Neural cell (in vitro differentiated cells): ENCODE measurements at regions not wholly inside any gene's neighbourhood (a gene's known extent, or its start where the extent isn't known, plus 50 kb on each side); places are given as distances from the start of the nearest gene placed in this dataset.

Experiments
- H2AFZ ChIP-seq: fragments of 200-600, 300-800 bp; sonication (generic), shearing (Covaris generic); 2 replicates; pipeline ENCODE4 v1.6.0; 2014; ENCODE audit warnings: low read depth, mild to moderate bottlenecking, antibody characterized with exemption, low read length, moderate library complexity
- H3F3A ChIP-seq: fragments of 200-600 bp; shearing (Covaris generic); 2 replicates; pipeline ENCODE4 v1.6.1; 2016; ENCODE audit warnings: mild to moderate bottlenecking, moderate library complexity, mixed read lengths, antibody characterized with exemption, low read length; ENCODE audit not compliant: insufficient read depth, poor library complexity, severe bottlenecking
- H3K27ac ChIP-seq: fragments of 200-600, 300-800 bp; sonication (generic), shearing (Covaris generic); 2 replicates; pipeline ENCODE4 v1.5.1; 2014; ENCODE audit warnings: mild to moderate bottlenecking, low read length, moderate library complexity
- H3K27me3 ChIP-seq: fragments of 300-800, 200-600 bp; sonication (generic), shearing (Covaris generic); 2 replicates; pipeline ENCODE4 v1.6.0; 2014; ENCODE audit warnings: mild to moderate bottlenecking, low read depth, low read length, moderate library complexity; ENCODE audit not compliant: insufficient read depth
- H3K36me3 ChIP-seq: fragments of 300-800, 200-600 bp; sonication (generic), shearing (Covaris generic); 2 replicates; pipeline ENCODE4 v1.5.1; 2014; ENCODE audit warnings: mild to moderate bottlenecking, antibody characterized with exemption, low read length, moderate library complexity; ENCODE audit not compliant: insufficient read depth
- H3K4me2 ChIP-seq: fragments of 300-800, 200-600 bp; sonication (generic), shearing (Covaris generic); 2 replicates; pipeline ENCODE4 v1.6.0; 2014; ENCODE audit warnings: mild to moderate bottlenecking, low read length
- H3K4me3 ChIP-seq: fragments of 300-800, 200-600 bp; sonication (generic), shearing (Covaris generic); 2 replicates; pipeline ENCODE4 v1.5.1; 2014; ENCODE audit warnings: mild to moderate bottlenecking, low read length, moderate library complexity
- H3K79me2 ChIP-seq: fragments of 200-600 bp; shearing (Covaris generic); replicated peaks from 2 replicates; pipeline ENCODE4 v1.6.0; 2014; ENCODE audit warnings: mild to moderate bottlenecking, low read length, moderate library complexity; ENCODE audit not compliant: insufficient read depth
- H3K9ac ChIP-seq: fragments of 300-800, 200-600 bp; sonication (generic), shearing (Covaris generic); 2 replicates; pipeline ENCODE4 v1.6.1; 2016; ENCODE audit warnings: mild to moderate bottlenecking, low read length, mixed read lengths
- H3K9me2 ChIP-seq: fragments of 200-600 bp; shearing (Covaris generic); 2 replicates; pipeline ENCODE4 v1.6.1; 2016; ENCODE audit warnings: mild to moderate bottlenecking, low read length, mixed read lengths; ENCODE audit not compliant: insufficient read depth
- H3K9me3 ChIP-seq: fragments of 200-600, 300-800 bp; sonication (generic), shearing (Covaris generic); 2 replicates; pipeline ENCODE4 v1.6.1; 2016; ENCODE audit warnings: mild to moderate bottlenecking, mixed run types, low read length, moderate library complexity, mixed read lengths
- H4K20me1 ChIP-seq: fragments of 200-600 bp; shearing (Covaris generic); 2 replicates; pipeline ENCODE4 v1.6.1; 2016; ENCODE audit warnings: mild to moderate bottlenecking, mixed run types; ENCODE audit not compliant: insufficient read depth
- EP300 ChIP-seq: fragments of 450-650 bp; conservative IDR thresholded peaks from 2 replicates; pipeline ENCODE4 v1.6.1; 2014; ENCODE audit warnings: antibody characterized with exemption, mild to moderate bottlenecking, moderate library complexity; ENCODE audit not compliant: poor library complexity, severe bottlenecking
- EZH2 ChIP-seq: fragments of 200-600, 300-800 bp; shearing (Covaris generic), sonication (generic); IDR thresholded peaks from 2 replicates; pipeline ENCODE4 v1.6.1; 2014; ENCODE audit warnings: antibody characterized with exemption, low read length, borderline replicate concordance, mild to moderate bottlenecking; ENCODE audit not compliant: insufficient read depth, poor library complexity, severe bottlenecking
- MXI1 ChIP-seq: fragments of 450-650 bp; conservative IDR thresholded peaks from 2 replicates; pipeline ENCODE4 v1.6.1; 2014; ENCODE audit warnings: antibody characterized with exemption, mild to moderate bottlenecking; ENCODE audit not compliant: poor library complexity, severe bottlenecking
- POLR2AphosphoS5 ChIP-seq: IDR thresholded peaks from 2 replicates; pipeline ENCODE4 v1.6.1; 2012
- RAD21 ChIP-seq: fragments of 450-650 bp; conservative IDR thresholded peaks from 2 replicates; pipeline ENCODE4 v1.6.1; 2014; ENCODE audit warnings: antibody characterized with exemption, mild to moderate bottlenecking, moderate library complexity
- REST ChIP-seq: IDR thresholded peaks from 2 replicates; pipeline ENCODE4 v1.6.1; 2012; ENCODE audit warnings: borderline replicate concordance
- SMC3 ChIP-seq: fragments of 450-650 bp; conservative IDR thresholded peaks from 2 replicates; pipeline ENCODE4 v1.6.1; 2014; ENCODE audit warnings: antibody characterized with exemption, mild to moderate bottlenecking, moderate library complexity; ENCODE audit not compliant: poor library complexity
- TAF1 ChIP-seq: IDR thresholded peaks from 2 replicates; pipeline ENCODE4 v1.6.1; 2012; ENCODE audit warnings: low read depth
- TF ChIP-seq, protein P1 (sequence below): fragments of 450-650 bp; IDR thresholded peaks from 2 replicates; pipeline ENCODE4 v1.5.1; 2014; ENCODE audit warnings: antibody characterized with exemption, mild to moderate bottlenecking, moderate library complexity; ENCODE audit not compliant: poor library complexity, severe bottlenecking

GRCh38 chr2:221624475-221624874 is 52.4 kb upstream of the EPHA4 start:
- H3K27me3 ChIP-seq: no peaks in the 10 kb centered on the region
- H3K4me2 ChIP-seq: no peak overlapping the region
- H3K27ac ChIP-seq: no peak overlapping the region
- no peaks in the 10 kb centered on the region for H3F3A ChIP-seq
- no peaks in the 10 kb centered on the region for H3K79me2 ChIP-seq
- no peaks in the 10 kb centered on the region for H3K36me3 ChIP-seq
- TF ChIP-seq, protein P1, sequence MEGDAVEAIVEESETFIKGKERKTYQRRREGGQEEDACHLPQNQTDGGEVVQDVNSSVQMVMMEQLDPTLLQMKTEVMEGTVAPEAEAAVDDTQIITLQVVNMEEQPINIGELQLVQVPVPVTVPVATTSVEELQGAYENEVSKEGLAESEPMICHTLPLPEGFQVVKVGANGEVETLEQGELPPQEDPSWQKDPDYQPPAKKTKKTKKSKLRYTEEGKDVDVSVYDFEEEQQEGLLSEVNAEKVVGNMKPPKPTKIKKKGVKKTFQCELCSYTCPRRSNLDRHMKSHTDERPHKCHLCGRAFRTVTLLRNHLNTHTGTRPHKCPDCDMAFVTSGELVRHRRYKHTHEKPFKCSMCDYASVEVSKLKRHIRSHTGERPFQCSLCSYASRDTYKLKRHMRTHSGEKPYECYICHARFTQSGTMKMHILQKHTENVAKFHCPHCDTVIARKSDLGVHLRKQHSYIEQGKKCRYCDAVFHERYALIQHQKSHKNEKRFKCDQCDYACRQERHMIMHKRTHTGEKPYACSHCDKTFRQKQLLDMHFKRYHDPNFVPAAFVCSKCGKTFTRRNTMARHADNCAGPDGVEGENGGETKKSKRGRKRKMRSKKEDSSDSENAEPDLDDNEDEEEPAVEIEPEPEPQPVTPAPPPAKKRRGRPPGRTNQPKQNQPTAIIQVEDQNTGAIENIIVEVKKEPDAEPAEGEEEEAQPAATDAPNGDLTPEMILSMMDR: no peak
- TF ChIP-seq EP300 (no peak), EZH2 (no peak), REST (no peak), SMC3 (no peak), RAD21 (no peak), MXI1 (no peak), POLR2AphosphoS5 (no peak), TAF1 (no peak)
- H4K20me1 ChIP-seq: no peaks in the 10 kb centered on the region
- H3K9me2 ChIP-seq: no peaks in the 10 kb centered on the region
- no peak overlapping the region for H2AFZ ChIP-seq
- H3K9me3 ChIP-seq: no peaks in the 10 kb centered on the region
- no peak overlapping the region for H3K4me3 ChIP-seq
- H3K9ac ChIP-seq: no peak overlapping the region
